H1 (cell line): ENCODE measurements at regions not wholly inside any gene's neighbourhood (a gene's known extent, or its start where the extent isn't known, plus 50 kb on each side); places are given as distances from the start of the nearest gene placed in this dataset.

ENCODE experiments used
- CTCF ChIA-PET: fragments of 300-600 bp; sonication (Branson Sonifier 250); formaldehyde crosslinking; loops from one replicate; lab custom pipeline; 2021; ENCODE audit not compliant: partially characterized antibody; lab: Charles Lee
- POLR2A ChIA-PET: fragments of 300-600 bp; sonication (Branson Sonifier 250); formaldehyde crosslinking; loops from one replicate; lab custom pipeline; 2021; ENCODE audit warnings: inconsistent platforms; ENCODE audit not compliant: partially characterized antibody; lab: Charles Lee
- DNase-seq, 2 experiments: peaks; one replicate each; pipeline versions ENCODE4 v3.0.0 to v3.0.0-alpha.2; 2010 to 2022; ENCODE audit warnings: low spot score in 2 of 2, low read depth in 1 of 2, mixed read lengths in 1 of 2
- FAIRE-seq: peaks from 2 replicates; lab custom pipeline; 2011; peaks lifted over from hg19 to GRCh38; lab: Jason Lieb, UNC
- H2AFZ ChIP-seq: 2 replicates; pipeline ENCODE4 v1.8.1; 2012; ENCODE audit warnings: low read length, inconsistent platforms
- H2AK5ac ChIP-seq: 2 replicates; pipeline ENCODE4 v1.6.1; 2013; ENCODE audit warnings: low read depth, low read length
- H2BK120ac ChIP-seq: replicated peaks from 2 replicates; pipeline ENCODE3; 2013; ENCODE audit warnings: low read depth, low read length, inconsistent platforms
- H2BK12ac ChIP-seq: 2 replicates; pipeline ENCODE4 v1.6.1; 2013; ENCODE audit warnings: low read depth, low read length
- H2BK15ac ChIP-seq: 2 replicates; pipeline ENCODE4 v1.6.1; 2013; ENCODE audit warnings: low read length
- H2BK20ac ChIP-seq: 2 replicates; pipeline ENCODE4 v1.6.1; 2013; ENCODE audit warnings: low read length
- H2BK5ac ChIP-seq: 2 replicates; pipeline ENCODE4 v1.6.1; 2013; ENCODE audit warnings: low read depth, low read length
- H3K14ac ChIP-seq: 2 replicates; pipeline ENCODE4 v1.6.1; 2013; ENCODE audit warnings: inconsistent platforms; ENCODE audit not compliant: insufficient read length
- H3K18ac ChIP-seq: 2 replicates; pipeline ENCODE4 v1.6.1; 2013; ENCODE audit warnings: low read length; ENCODE audit errors: extremely low read depth
- H3K23ac ChIP-seq: 2 replicates; pipeline ENCODE4 v1.6.1; 2013; ENCODE audit warnings: inconsistent platforms; ENCODE audit not compliant: insufficient read length
- H3K23me2 ChIP-seq: 2 replicates; pipeline ENCODE4 v1.6.1; 2013; ENCODE audit warnings: low read depth, low read length
- H3K27ac ChIP-seq: 2 replicates; pipeline ENCODE4 v1.6.1; 2011; ENCODE audit warnings: low read depth, low read length, inconsistent platforms
- H3K27me3 ChIP-seq, 4 experiments: replicated peaks in 1 of 4; 1 replicate in 1 of 4; 2 replicates in 3 of 4; pipeline versions ENCODE4 v1.6.1 to v1.8.1; 2011 to 2013; ENCODE audit warnings: low read length in 3 of 4, mild to moderate bottlenecking in 3 of 4, inconsistent platforms in 2 of 4, mixed read lengths in 2 of 4, moderate library complexity in 1 of 4; ENCODE audit not compliant: control insufficient read depth in 3 of 4, insufficient read depth in 3 of 4; ENCODE audit errors: extremely low read depth in 1 of 4
- H3K36me3 ChIP-seq, 4 experiments: 2 replicates each; pipeline versions ENCODE4 v1.6.1 to v1.8.1; 2011 to 2013; ENCODE audit warnings: mild to moderate bottlenecking in 4 of 4, low read length in 3 of 4, moderate library complexity in 2 of 4, control low read depth in 1 of 4, inconsistent platforms in 1 of 4; ENCODE audit not compliant: insufficient read depth in 4 of 4, control insufficient read depth in 2 of 4
- H3K4ac ChIP-seq: replicated peaks from 2 replicates; pipeline ENCODE3; 2013; ENCODE audit warnings: low read length, low read depth, mixed read lengths, inconsistent platforms; ENCODE audit not compliant: insufficient read length
- H3K4me1 ChIP-seq, 4 experiments: replicated peaks in 1 of 4; 1 replicate in 1 of 4; 2 replicates in 3 of 4; pipeline versions ENCODE4 v1.6.1 to v1.8.1; 2011 to 2013; ENCODE audit warnings: low read length in 3 of 4, inconsistent platforms in 2 of 4, mixed read lengths in 1 of 4; ENCODE audit not compliant: insufficient read depth in 4 of 4, control insufficient read depth in 3 of 4
- H3K4me2 ChIP-seq, 2 experiments: 2 replicates each; pipeline versions ENCODE4 v1.6.1 to v1.8.1; 2011 to 2013; ENCODE audit warnings: low read depth in 2 of 2, low read length in 2 of 2, control low read depth in 1 of 2, inconsistent platforms in 1 of 2, mild to moderate bottlenecking in 1 of 2; ENCODE audit not compliant: insufficient read depth in 1 of 2
- H3K4me3 ChIP-seq, 4 experiments: fragments of 200-600, 300-600 bp in 1 of 4; sonication (generic), shearing (Covaris generic), sonication (Bioruptor Twin) in 1 of 4; 2 replicates each; pipeline versions ENCODE4 v1.5.1 to v1.8.1; 2011 to 2016; ENCODE audit warnings: low read length in 4 of 4, low read depth in 3 of 4, control low read depth in 2 of 4, inconsistent platforms in 2 of 4, mild to moderate bottlenecking in 2 of 4, mixed read lengths in 1 of 4, moderate library complexity in 1 of 4; ENCODE audit not compliant: insufficient read depth in 2 of 4; ENCODE audit errors: extremely low read depth in 1 of 4
- H3K56ac ChIP-seq: replicated peaks from 2 replicates; pipeline ENCODE3; 2013; ENCODE audit warnings: low read depth, mild to moderate bottlenecking, mixed read lengths, low read length, inconsistent platforms; ENCODE audit not compliant: insufficient read length
- H3K79me1 ChIP-seq: 2 replicates; pipeline ENCODE4 v1.6.1; 2013; ENCODE audit warnings: low read depth, low read length, control low read depth
- H3K79me2 ChIP-seq, 2 experiments: 2 replicates each; pipeline versions ENCODE4 v1.6.1 to v1.8.1; 2012 to 2013; ENCODE audit warnings: low read length in 2 of 2, mild to moderate bottlenecking in 2 of 2, inconsistent platforms in 1 of 2; ENCODE audit not compliant: insufficient read depth in 2 of 2, control insufficient read depth in 1 of 2
- H3K9ac ChIP-seq, 4 experiments: replicated peaks in 1 of 4; 1 replicate in 1 of 4; 2 replicates in 3 of 4; pipeline versions ENCODE4 v1.6.1 to v1.8.1; 2011 to 2013; ENCODE audit warnings: low read depth in 3 of 4, low read length in 3 of 4, control low read depth in 2 of 4, mild to moderate bottlenecking in 2 of 4, moderate library complexity in 2 of 4, inconsistent platforms in 1 of 4; ENCODE audit errors: extremely low read depth in 1 of 4
- H3K9me3 ChIP-seq, 2 experiments: 2 replicates each; pipeline versions ENCODE4 v1.6.1 to v1.8.1; 2012 to 2013; ENCODE audit warnings: mild to moderate bottlenecking in 2 of 2, moderate library complexity in 2 of 2, control low read depth in 1 of 2, inconsistent platforms in 1 of 2, low read depth in 1 of 2, low read length in 1 of 2, mixed read lengths in 1 of 2; ENCODE audit not compliant: insufficient read depth in 2 of 2
- H4K20me1 ChIP-seq, 2 experiments: replicated peaks in 1 of 2; 2 replicates each; pipeline versions ENCODE3 to v1.8.1; 2011 to 2013; ENCODE audit warnings: inconsistent platforms in 2 of 2, low read length in 2 of 2, mild to moderate bottlenecking in 1 of 2; ENCODE audit not compliant: insufficient read depth in 2 of 2, control insufficient read depth in 1 of 2
- H4K5ac ChIP-seq: 2 replicates; pipeline ENCODE4 v1.6.1; 2013; ENCODE audit warnings: low read length, low read depth, mixed read lengths, inconsistent platforms; ENCODE audit not compliant: insufficient read length
- H4K8ac ChIP-seq: 2 replicates; pipeline ENCODE4 v1.8.0; 2013; ENCODE audit warnings: mild to moderate bottlenecking, moderate library complexity, low read length, inconsistent platforms; ENCODE audit not compliant: insufficient read depth; ENCODE audit errors: extremely low read depth
- H4K91ac ChIP-seq: replicated peaks from 2 replicates; pipeline ENCODE3; 2013; ENCODE audit warnings: low read length, mixed read lengths, inconsistent platforms; ENCODE audit not compliant: insufficient read length
- MAFK ChIP-seq: IDR thresholded peaks from 2 replicates; pipeline ENCODE4 v1.6.1; 2012; ENCODE audit warnings: low read depth, mild to moderate bottlenecking, improper control_type of control experiment, low read length
- RXRA ChIP-seq: IDR thresholded peaks from 2 replicates; pipeline ENCODE4 v1.6.1; 2011; ENCODE audit warnings: low read depth, mild to moderate bottlenecking, low read length, moderate library complexity; ENCODE audit not compliant: insufficient read depth
- WGBS, 2 experiments: shearing (Covaris generic) in 1 of 2; methylation state at CpG; one replicate each; pipeline versions ENCODE4 v1.1.6 to v1.1.7; 2013 to 2015; ENCODE audit warnings: low lambda C conversion rate in 2 of 2, mixed read lengths in 2 of 2, inconsistent platforms in 1 of 2, low coverage in 1 of 2, missing lambda C conversion rate in 1 of 2; ENCODE audit not compliant: insufficient replicate concordance in 2 of 2, insufficient coverage in 1 of 2, insufficient read length in 1 of 2; ENCODE audit errors: extremely low coverage in 1 of 2, missing lambda C conversion rate in 1 of 2; 5-methylcytosine and 5-hydroxymethylcytosine counted together

- Histone ChIP-seq H2BK120ac (no peak overlapping the region), H2AK5ac (no peak overlapping the region), H4K20me1 (no peaks in the 10 kb centered on the region)
- no peak for TF ChIP-seq RXRA
- 0 out of 2 replicates have a peak, but pooled peaks have one; percentile 7 for TF ChIP-seq MAFK
- TF ChIP-seq, all 59 proteins: peak for 1
- WGBS, 2 experiments = 93% methylated on average over 1 of the region's 1 CpG; no CpG with 5 or more reads in 1 of the 2 experiments
- Histone ChIP-seq H3K4me1 (no peaks in the 10 kb centered on the region), H3K14ac (no peak overlapping the region), H2BK15ac (no peak overlapping the region), H3K23ac (no peak overlapping the region), H3K4me3 (no peak overlapping the region), H3K27ac (no peak overlapping the region), H3K27me3 (no peaks in the 10 kb centered on the region), H3K4ac (no peak overlapping the region), H3K79me2 (no peaks in the 10 kb centered on the region), H3K18ac (no peak overlapping the region), H4K8ac (no peak overlapping the region), H2BK12ac (no peak overlapping the region), H4K91ac (no peak overlapping the region), H3K56ac (no peak overlapping the region), H4K5ac (no peak overlapping the region), H2BK20ac (no peak overlapping the region), H3K23me2 (no peaks in the 10 kb centered on the region), H3K9me3 (no peaks in the 10 kb centered on the region), H3K79me1 (no peaks in the 10 kb centered on the region), H2AFZ (no peak overlapping the region), H3K9ac (no peak overlapping the region), H3K4me2 (no peak overlapping the region), H2BK5ac (no peak overlapping the region), H3K36me3 (no peaks in the 10 kb centered on the region)
- POLR2A ChIA-PET = no interaction called here
- CTCF ChIA-PET = no interaction called here
- FAIRE-seq = no peak
- DNase-seq = no peak
Measured at GRCh38 chr10:128956149-128956548, 510.9 kb upstream of the MGMT start.
